PC-9 (cell line): ENCODE measurements at regions not wholly inside any gene's neighbourhood (a gene's known extent, or its start where the extent isn't known, plus 50 kb on each side); places are given as distances from the start of the nearest gene placed in this dataset.

Experiments used
- BruUV-seq: library from RNA; stranded (reverse); fragments of 400-500 nt; replicated peaks from 2 replicates; lab custom pipeline; 2021; lab: Mats Ljungman, UMichigan
- CTCF ChIA-PET: fragments of 300-600 bp; sonication (Branson Sonifier 250); formaldehyde crosslinking; loops from one replicate; lab custom pipeline; 2022; ENCODE audit warnings: antibody characterized with exemption; lab: Charles Lee
- POLR2A ChIA-PET: fragments of 300-600 bp; sonication (Branson Sonifier 250); formaldehyde crosslinking; loops from one replicate; lab custom pipeline; 2022; ENCODE audit warnings: antibody characterized with exemption; ENCODE audit not compliant: unreplicated experiment; lab: Charles Lee
- DNase-seq, 2 experiments: peaks; one replicate each; pipeline versions ENCODE4 v3.0.0 to v3.0.0-alpha.2; 2015 to 2022; ENCODE audit warnings: mixed read lengths in 1 of 2
- H2AFZ ChIP-seq: fragments of 200-600 bp; sonication (generic); 2 replicates; pipeline ENCODE4 v1.8.1; 2017; ENCODE audit warnings: antibody characterized with exemption
- H3F3A ChIP-seq: fragments of 200-600 bp; sonication (generic); 2 replicates; pipeline ENCODE4 v1.8.1; 2017; ENCODE audit warnings: antibody characterized with exemption, mild to moderate bottlenecking, low read depth; ENCODE audit not compliant: insufficient read depth
- H3K27ac ChIP-seq: fragments of 200-600 bp; sonication (generic); 2 replicates; pipeline ENCODE4 v1.6.1; 2016; ENCODE audit warnings: mixed run types
- H3K27me3 ChIP-seq: fragments of 200-600 bp; sonication (generic); 2 replicates; pipeline ENCODE4 v1.6.1; 2016; ENCODE audit warnings: low read depth, mixed run types; ENCODE audit not compliant: insufficient read depth
- H3K36me3 ChIP-seq: fragments of 200-600 bp; sonication (generic); 2 replicates; pipeline ENCODE4 v1.6.1; 2016; ENCODE audit warnings: low read depth, mixed run types
- H3K4me1 ChIP-seq: fragments of 200-600 bp; sonication (generic); replicated peaks from 2 replicates; pipeline ENCODE4 v1.6.1; 2016; ENCODE audit warnings: mixed run types; ENCODE audit not compliant: insufficient read depth
- H3K4me2 ChIP-seq: fragments of 200-600 bp; sonication (generic); 2 replicates; pipeline ENCODE4 v1.6.1; 2017; ENCODE audit warnings: mixed run types
- H3K4me3 ChIP-seq: fragments of 200-600 bp; sonication (generic); 2 replicates; pipeline ENCODE4 v1.6.1; 2016; ENCODE audit warnings: mixed run types
- H3K79me2 ChIP-seq: fragments of 200-600 bp; sonication (generic); 2 replicates; pipeline ENCODE4 v1.6.1; 2017; ENCODE audit warnings: low read depth, mixed run types
- H3K9me2 ChIP-seq: fragments of 200-600 bp; sonication (generic); 2 replicates; pipeline ENCODE4 v1.8.1; 2017; ENCODE audit warnings: mild to moderate bottlenecking; ENCODE audit not compliant: insufficient read depth
- H3K9me3 ChIP-seq: fragments of 200-600 bp; sonication (generic); 2 replicates; pipeline ENCODE4 v1.8.1; 2016; ENCODE audit warnings: low read depth; ENCODE audit not compliant: insufficient read depth
- H4K20me1 ChIP-seq: fragments of 200-600 bp; sonication (generic); 2 replicates; pipeline ENCODE4 v1.8.1; 2017; ENCODE audit not compliant: insufficient read depth
- CTCF ChIP-seq: fragments of 200-600 bp; sonication (generic); conservative IDR thresholded peaks from 2 replicates; pipeline ENCODE4 v1.6.1; 2017; ENCODE audit warnings: mixed run types, antibody characterized with exemption, mild to moderate bottlenecking, moderate library complexity
- EZH2 ChIP-seq: fragments of 200-600 bp; sonication (generic); IDR thresholded peaks from 2 replicates; pipeline ENCODE4 v1.8.0; 2017; ENCODE audit warnings: antibody characterized with exemption, low read depth
- intact Hi-C: fragments of 100-400 bp; cut with micrococcal nuclease; formaldehyde crosslinking; loops from one replicate; pipeline ENCODE4 v1.10.0; 2022; ENCODE audit not compliant: unreplicated experiment

- no peak for DNase-seq
- no peak overlapping the region for H2AFZ ChIP-seq
- no peaks in the 10 kb centered on the region for H4K20me1 ChIP-seq
- H3K4me2 ChIP-seq = no peak overlapping the region
- no peaks in the 10 kb centered on the region for H3K36me3 ChIP-seq
- H3K9me3 ChIP-seq = no peaks in the 10 kb centered on the region
- no peak overlapping the region for H3K4me3 ChIP-seq
- peaks cover 11% of the 10 kb centered on the region; the same call in 1 of the 2 replicates for H3F3A ChIP-seq
- H3K27me3 ChIP-seq = no peaks in the 10 kb centered on the region
- BruUV-seq = no TSS peak
- TF ChIP-seq CTCF = no peak
- no peak for TF ChIP-seq EZH2
- ChIA-PET CTCF (no interaction called here), POLR2A (no interaction called here)
- intact Hi-C loops = no loop called here
- H3K79me2 ChIP-seq = no peaks in the 10 kb centered on the region
- H3K27ac ChIP-seq = no peak overlapping the region
- H3K9me2 ChIP-seq = no peaks in the 10 kb centered on the region
- H3K4me1 ChIP-seq = peaks cover 20% of the 10 kb centered on the region
Measured at GRCh38 chr15:70190965-70191364, 93.2 kb upstream of the TLE3 start.

- no TSS peak for BruUV-seq
- H3K4me1 ChIP-seq = peaks cover 11% of the 10 kb centered on the region
- no peak overlapping the region for H3K4me3 ChIP-seq
- H2AFZ ChIP-seq = no peak overlapping the region
- no peaks in the 10 kb centered on the region for H3K9me2 ChIP-seq
- H3K79me2 ChIP-seq = no peaks in the 10 kb centered on the region
- peaks cover 2% of the 10 kb centered on the region; the same call in 1 of the 2 replicates for H3F3A ChIP-seq
- H3K9me3 ChIP-seq = no peaks in the 10 kb centered on the region
- CTCF ChIA-PET = no interaction called here
- H3K4me2 ChIP-seq = no peak overlapping the region
- TF ChIP-seq CTCF = no peak
- no peak for TF ChIP-seq EZH2
- no peak for DNase-seq
- POLR2A ChIA-PET = no interaction called here
- no peaks in the 10 kb centered on the region for H3K36me3 ChIP-seq
- H4K20me1 ChIP-seq = no peaks in the 10 kb centered on the region
- intact Hi-C loops = no loop called here
- H3K27ac ChIP-seq = no peak overlapping the region
- H3K27me3 ChIP-seq = no peaks in the 10 kb centered on the region
Measured at GRCh38 chr15:70189826-70190695, 92.3 kb upstream of the TLE3 start.

GRCh38 chr15:70188286-70188685 is 90.6 kb upstream of the TLE3 start:
- no peaks in the 10 kb centered on the region for H4K20me1 ChIP-seq
- no peaks in the 10 kb centered on the region for H3K9me2 ChIP-seq
- ChIA-PET CTCF (no interaction called here), POLR2A (no interaction called here)
- no peak overlapping the region for H3K4me3 ChIP-seq
- intact Hi-C loops = no loop called here
- TF ChIP-seq EZH2 (no peak), CTCF (no peak)
- H3K27me3 ChIP-seq = no peaks in the 10 kb centered on the region
- no peak overlapping the region for H2AFZ ChIP-seq
- no peak overlapping the region for H3K27ac ChIP-seq
- no TSS peak for BruUV-seq
- no peaks in the 10 kb centered on the region for H3F3A ChIP-seq
- H3K79me2 ChIP-seq = no peaks in the 10 kb centered on the region
- H3K36me3 ChIP-seq = no peaks in the 10 kb centered on the region
- H3K9me3 ChIP-seq = no peaks in the 10 kb centered on the region
- H3K4me2 ChIP-seq = no peak overlapping the region
- no peak for DNase-seq
- no peaks in the 10 kb centered on the region for H3K4me1 ChIP-seq
